ENCODE measurements at regions not wholly inside any gene's neighbourhood (a gene's known extent, or its start where the extent isn't known, plus 50 kb on each side); places are given as distances from the start of the nearest gene placed in this dataset.

DNA sequence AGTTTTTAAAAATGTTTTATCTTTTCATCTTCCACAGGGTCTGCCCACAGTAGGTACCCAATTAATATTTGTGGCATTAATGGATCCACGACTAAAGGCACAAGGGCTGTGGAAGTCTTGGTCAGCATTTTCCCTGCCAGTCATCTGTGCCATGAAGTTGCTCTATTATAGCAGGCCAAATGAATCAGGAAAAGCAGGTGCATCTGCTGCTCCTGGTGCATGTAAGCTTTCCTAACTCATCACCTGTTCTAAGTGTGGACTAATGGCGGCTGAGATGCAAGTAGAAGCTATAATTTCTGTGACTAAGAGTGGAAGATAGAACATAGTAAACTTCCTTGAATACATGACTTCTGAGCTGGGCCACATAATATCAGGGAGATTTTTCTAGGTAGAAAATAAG is 182.5 kb upstream of the TENM4 start:
- TF ChIP-seq POLR2A (IDR thresholded peaks at IDR 0.05; ENCODE audit: low read depth, low read length): no peak
- no peak for TF ChIP-seq TAF1 (IDR thresholded peaks at IDR 0.05; ENCODE audit: borderline replicate concordance, low read depth, low read length)
- TF ChIP-seq POLR2AphosphoS5 (IDR thresholded peaks at IDR 0.05; ENCODE audit: low read depth, low read length): no peak

All from GM12892 (cell line).